ENCODE measurements at regions not wholly inside any gene's neighbourhood (a gene's known extent, or its start where the extent isn't known, plus 50 kb on each side); places are given as distances from the start of the nearest gene placed in this dataset.

DNA sequence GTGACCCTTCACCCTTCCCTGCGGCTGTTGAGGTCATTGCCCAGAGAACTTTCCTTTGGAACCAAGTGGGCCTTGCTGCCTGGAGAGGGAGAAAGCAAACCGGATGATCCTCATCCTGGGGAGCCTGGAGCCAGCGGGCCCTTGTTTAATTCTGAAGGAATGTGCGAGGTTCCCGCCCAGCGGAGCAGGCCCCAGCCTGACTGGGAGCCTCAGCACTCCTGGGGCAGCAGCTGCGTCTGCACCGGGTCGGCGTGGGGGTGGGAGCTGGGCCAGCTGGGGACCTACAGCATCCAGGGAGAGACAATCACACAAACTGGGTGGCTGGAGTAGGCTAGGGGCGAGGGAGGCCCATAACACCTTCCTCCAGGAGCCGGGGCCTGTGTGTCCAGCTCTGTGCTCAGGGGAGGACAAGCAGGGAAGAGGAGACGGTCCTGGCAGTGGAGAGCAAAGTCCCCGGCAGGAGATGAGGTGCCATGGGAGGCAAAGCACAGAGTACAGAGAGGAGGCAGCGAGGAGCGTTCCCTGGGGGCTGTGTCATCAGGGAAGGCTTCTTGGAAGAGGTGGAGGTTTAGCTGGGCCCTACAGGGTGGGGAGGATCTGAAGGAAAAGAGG, 61.9 kb upstream of the HAAO start:
- no peaks in the 10 kb centered on the region for H3K27me3 ChIP-seq (ENCODE audit: insufficient read depth, poor library complexity, severe bottlenecking)
- TF ChIP-seq GABPA (IDR thresholded peaks at IDR 0.05; ENCODE audit: low read depth), result no peak
- no peak for TF ChIP-seq POLR2AphosphoS5 (IDR thresholded peaks at IDR 0.05; ENCODE audit: low read depth)
- TF ChIP-seq, protein P1, sequence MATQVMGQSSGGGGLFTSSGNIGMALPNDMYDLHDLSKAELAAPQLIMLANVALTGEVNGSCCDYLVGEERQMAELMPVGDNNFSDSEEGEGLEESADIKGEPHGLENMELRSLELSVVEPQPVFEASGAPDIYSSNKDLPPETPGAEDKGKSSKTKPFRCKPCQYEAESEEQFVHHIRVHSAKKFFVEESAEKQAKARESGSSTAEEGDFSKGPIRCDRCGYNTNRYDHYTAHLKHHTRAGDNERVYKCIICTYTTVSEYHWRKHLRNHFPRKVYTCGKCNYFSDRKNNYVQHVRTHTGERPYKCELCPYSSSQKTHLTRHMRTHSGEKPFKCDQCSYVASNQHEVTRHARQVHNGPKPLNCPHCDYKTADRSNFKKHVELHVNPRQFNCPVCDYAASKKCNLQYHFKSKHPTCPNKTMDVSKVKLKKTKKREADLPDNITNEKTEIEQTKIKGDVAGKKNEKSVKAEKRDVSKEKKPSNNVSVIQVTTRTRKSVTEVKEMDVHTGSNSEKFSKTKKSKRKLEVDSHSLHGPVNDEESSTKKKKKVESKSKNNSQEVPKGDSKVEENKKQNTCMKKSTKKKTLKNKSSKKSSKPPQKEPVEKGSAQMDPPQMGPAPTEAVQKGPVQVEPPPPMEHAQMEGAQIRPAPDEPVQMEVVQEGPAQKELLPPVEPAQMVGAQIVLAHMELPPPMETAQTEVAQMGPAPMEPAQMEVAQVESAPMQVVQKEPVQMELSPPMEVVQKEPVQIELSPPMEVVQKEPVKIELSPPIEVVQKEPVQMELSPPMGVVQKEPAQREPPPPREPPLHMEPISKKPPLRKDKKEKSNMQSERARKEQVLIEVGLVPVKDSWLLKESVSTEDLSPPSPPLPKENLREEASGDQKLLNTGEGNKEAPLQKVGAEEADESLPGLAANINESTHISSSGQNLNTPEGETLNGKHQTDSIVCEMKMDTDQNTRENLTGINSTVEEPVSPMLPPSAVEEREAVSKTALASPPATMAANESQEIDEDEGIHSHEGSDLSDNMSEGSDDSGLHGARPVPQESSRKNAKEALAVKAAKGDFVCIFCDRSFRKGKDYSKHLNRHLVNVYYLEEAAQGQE (IDR thresholded peaks at IDR 0.05; ENCODE audit: insufficient replicate concordance, low read depth), result no peak
- TF ChIP-seq, protein P2, sequence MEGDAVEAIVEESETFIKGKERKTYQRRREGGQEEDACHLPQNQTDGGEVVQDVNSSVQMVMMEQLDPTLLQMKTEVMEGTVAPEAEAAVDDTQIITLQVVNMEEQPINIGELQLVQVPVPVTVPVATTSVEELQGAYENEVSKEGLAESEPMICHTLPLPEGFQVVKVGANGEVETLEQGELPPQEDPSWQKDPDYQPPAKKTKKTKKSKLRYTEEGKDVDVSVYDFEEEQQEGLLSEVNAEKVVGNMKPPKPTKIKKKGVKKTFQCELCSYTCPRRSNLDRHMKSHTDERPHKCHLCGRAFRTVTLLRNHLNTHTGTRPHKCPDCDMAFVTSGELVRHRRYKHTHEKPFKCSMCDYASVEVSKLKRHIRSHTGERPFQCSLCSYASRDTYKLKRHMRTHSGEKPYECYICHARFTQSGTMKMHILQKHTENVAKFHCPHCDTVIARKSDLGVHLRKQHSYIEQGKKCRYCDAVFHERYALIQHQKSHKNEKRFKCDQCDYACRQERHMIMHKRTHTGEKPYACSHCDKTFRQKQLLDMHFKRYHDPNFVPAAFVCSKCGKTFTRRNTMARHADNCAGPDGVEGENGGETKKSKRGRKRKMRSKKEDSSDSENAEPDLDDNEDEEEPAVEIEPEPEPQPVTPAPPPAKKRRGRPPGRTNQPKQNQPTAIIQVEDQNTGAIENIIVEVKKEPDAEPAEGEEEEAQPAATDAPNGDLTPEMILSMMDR (IDR thresholded peaks at IDR 0.05; ENCODE audit: insufficient read depth, low read length), result no peak
- TF ChIP-seq SPI1 (IDR thresholded peaks at IDR 0.05; ENCODE audit: borderline replicate concordance, low read depth), result no peak
- H3K27ac ChIP-seq (replicated peaks), result no peak overlapping the region
- DNase-seq (ENCODE audit: low read depth in 1 of 2, low spot score in 1 of 2), result no peak
- H3K4me3 ChIP-seq (replicated peaks; ENCODE audit: insufficient read depth, low read length), result no peak overlapping the region

DNA sequence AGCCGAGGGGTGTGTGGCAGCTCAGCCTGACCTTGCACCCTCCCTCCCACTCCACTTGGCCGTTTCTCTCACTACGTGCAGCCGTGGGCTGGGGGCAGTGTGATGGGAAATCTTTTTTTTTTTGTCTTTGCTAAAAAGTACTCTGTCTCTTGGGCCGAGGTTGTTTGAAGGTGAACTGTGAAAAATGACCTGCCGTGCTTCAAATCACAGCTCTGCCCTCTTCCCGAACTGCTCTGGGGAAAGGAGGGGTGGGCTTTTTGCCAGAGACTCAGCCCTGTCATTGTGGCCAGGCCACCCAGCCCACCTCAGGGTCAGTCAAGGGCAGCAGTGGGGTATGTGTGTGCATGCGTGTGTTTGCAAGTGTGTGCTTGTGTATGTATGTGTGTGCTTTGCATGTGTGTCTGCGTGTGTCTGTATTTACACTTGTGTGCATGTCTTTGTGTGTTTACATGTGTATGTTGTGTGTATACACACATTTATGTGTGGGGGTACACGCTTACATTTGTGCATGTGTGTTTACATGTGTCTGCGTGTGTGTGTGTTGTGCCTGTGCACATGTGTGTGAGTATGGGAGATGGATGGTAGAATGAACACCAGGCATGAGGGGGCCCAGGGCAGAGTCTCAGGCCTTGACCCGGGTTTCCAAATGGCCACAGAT, 61.3 kb upstream of the HAAO start:
- Histone ChIP-seq H3K27ac (replicated peaks) (no peak overlapping the region), H3K4me3 (replicated peaks; ENCODE audit: insufficient read depth, low read length) (no peak overlapping the region), H3K27me3 (ENCODE audit: insufficient read depth, poor library complexity, severe bottlenecking) (no peaks in the 10 kb centered on the region)
- no peak for TF ChIP-seq POLR2AphosphoS5 (IDR thresholded peaks at IDR 0.05; ENCODE audit: low read depth)
- no peak for TF ChIP-seq SPI1 (IDR thresholded peaks at IDR 0.05; ENCODE audit: borderline replicate concordance, low read depth)
- TF ChIP-seq, protein P2 (IDR thresholded peaks at IDR 0.05; ENCODE audit: insufficient read depth, low read length), result no peak
- TF ChIP-seq, protein P1 (IDR thresholded peaks at IDR 0.05; ENCODE audit: insufficient replicate concordance, low read depth), result no peak
- no peak for TF ChIP-seq GABPA (IDR thresholded peaks at IDR 0.05; ENCODE audit: low read depth)
- no peak for DNase-seq (ENCODE audit: low read depth in 1 of 2, low spot score in 1 of 2)

GRCh38 chr2:42852798-42853197, 60.4 kb upstream of the HAAO start:
- Histone ChIP-seq H3K4me3 (replicated peaks; ENCODE audit: insufficient read depth, low read length) (no peak overlapping the region), H3K27me3 (ENCODE audit: insufficient read depth, poor library complexity, severe bottlenecking) (no peaks in the 10 kb centered on the region), H3K27ac (replicated peaks) (no peak overlapping the region)
- no peak for DNase-seq (ENCODE audit: low read depth in 1 of 2, low spot score in 1 of 2)
- TF ChIP-seq, protein P2 (IDR thresholded peaks at IDR 0.05; ENCODE audit: insufficient read depth, low read length), result no peak
- TF ChIP-seq POLR2AphosphoS5 (IDR thresholded peaks at IDR 0.05; ENCODE audit: low read depth) (no peak), GABPA (IDR thresholded peaks at IDR 0.05; ENCODE audit: low read depth) (no peak), SPI1 (IDR thresholded peaks at IDR 0.05; ENCODE audit: borderline replicate concordance, low read depth) (no peak)
- TF ChIP-seq, protein P1 (IDR thresholded peaks at IDR 0.05; ENCODE audit: insufficient replicate concordance, low read depth), result no peak
